ENCODE measurements at regions not wholly inside any gene's neighbourhood (a gene's known extent, or its start where the extent isn't known, plus 50 kb on each side); places are given as distances from the start of the nearest gene placed in this dataset.

DNA sequence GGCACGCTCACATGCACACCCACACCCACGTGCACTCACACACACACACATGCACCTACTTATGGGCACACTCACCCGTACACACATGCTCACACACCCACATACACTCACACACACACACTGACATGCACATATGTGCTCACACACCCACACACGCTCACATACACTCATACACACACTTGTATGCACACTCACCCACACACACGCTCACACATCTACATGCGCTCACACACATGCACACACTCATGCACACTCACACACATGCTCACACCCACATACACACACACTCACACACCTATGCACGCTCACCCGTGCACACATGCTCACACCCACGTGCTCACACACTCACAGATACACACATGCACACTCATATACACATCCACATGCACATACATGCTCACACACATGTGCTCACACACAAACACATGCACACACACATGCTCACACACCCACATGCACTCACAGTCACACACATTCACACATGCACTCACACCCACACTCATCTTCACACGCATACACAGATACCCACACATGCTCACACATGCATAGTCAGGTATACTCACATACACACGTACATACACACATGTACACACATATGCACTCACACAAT, 138.3 kb downstream of the OLFM1 start:
- TF ChIP-seq, protein P1, sequence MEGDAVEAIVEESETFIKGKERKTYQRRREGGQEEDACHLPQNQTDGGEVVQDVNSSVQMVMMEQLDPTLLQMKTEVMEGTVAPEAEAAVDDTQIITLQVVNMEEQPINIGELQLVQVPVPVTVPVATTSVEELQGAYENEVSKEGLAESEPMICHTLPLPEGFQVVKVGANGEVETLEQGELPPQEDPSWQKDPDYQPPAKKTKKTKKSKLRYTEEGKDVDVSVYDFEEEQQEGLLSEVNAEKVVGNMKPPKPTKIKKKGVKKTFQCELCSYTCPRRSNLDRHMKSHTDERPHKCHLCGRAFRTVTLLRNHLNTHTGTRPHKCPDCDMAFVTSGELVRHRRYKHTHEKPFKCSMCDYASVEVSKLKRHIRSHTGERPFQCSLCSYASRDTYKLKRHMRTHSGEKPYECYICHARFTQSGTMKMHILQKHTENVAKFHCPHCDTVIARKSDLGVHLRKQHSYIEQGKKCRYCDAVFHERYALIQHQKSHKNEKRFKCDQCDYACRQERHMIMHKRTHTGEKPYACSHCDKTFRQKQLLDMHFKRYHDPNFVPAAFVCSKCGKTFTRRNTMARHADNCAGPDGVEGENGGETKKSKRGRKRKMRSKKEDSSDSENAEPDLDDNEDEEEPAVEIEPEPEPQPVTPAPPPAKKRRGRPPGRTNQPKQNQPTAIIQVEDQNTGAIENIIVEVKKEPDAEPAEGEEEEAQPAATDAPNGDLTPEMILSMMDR (IDR thresholded peaks at IDR 0.05): no peak
- no peak for TF ChIP-seq POLR2A (IDR thresholded peaks at IDR 0.05)
- TF ChIP-seq POLR2AphosphoS5 (IDR thresholded peaks at IDR 0.05; ENCODE audit: insufficient read depth in 1 of 2, low read depth in 1 of 2): no peak

Data from vagina (tissue), 2 donors.